CD4-positive, alpha-beta T cell treated with Interleukin-1 beta for 1 hour (primary cell): ENCODE measurements at regions not wholly inside any gene's neighbourhood (a gene's known extent, or its start where the extent isn't known, plus 50 kb on each side); places are given as distances from the start of the nearest gene placed in this dataset.
A peak's percentile ranks its signal among the peaks of the same experiment; 100 is the strongest.

Experiments
- DNase-seq, 2 donors: peaks; one replicate each; pipeline ENCODE4 v3.0.0-alpha.2; 2020 to 2022

GRCh38 chr4:120163895-120164294 lies 97.2 kb upstream of the MAD2L1 start:
- DNase-seq = no peak

- no peak for DNase-seq
Measured at GRCh38 chr4:120158841-120159463, 92.3 kb upstream of the MAD2L1 start.

- no peak for DNase-seq
Measured at GRCh38 chr4:120158046-120158445, 91.4 kb upstream of the MAD2L1 start.

- DNase-seq = peak in 1 of 2 donors; percentile 68
Measured at GRCh38 chr4:120156120-120156718, 89.6 kb upstream of the MAD2L1 start.

GRCh38 chr4:120155287-120155686 lies 88.6 kb upstream of the MAD2L1 start:
- DNase-seq = no peak

GRCh38 chr4:120144634-120145033 lies 78.0 kb upstream of the MAD2L1 start:
- no peak for DNase-seq

GRCh38 chr4:120144041-120144440 lies 77.4 kb upstream of the MAD2L1 start:
- no peak for DNase-seq

GRCh38 chr4:120139392-120139791 lies 72.7 kb upstream of the MAD2L1 start:
- DNase-seq = no peak

GRCh38 chr4:120132935-120133334 lies 66.3 kb upstream of the MAD2L1 start:
- no peak for DNase-seq

- DNase-seq = no peak
Measured at GRCh38 chr4:120130786-120131185, 64.1 kb upstream of the MAD2L1 start.
